HEK293T (cell line): ENCODE measurements at regions not wholly inside any gene's neighbourhood (a gene's known extent, or its start where the extent isn't known, plus 50 kb on each side); places are given as distances from the start of the nearest gene placed in this dataset.

Experiments
- ARNT ChIP-seq: fragments of 450-650 bp; IDR thresholded peaks from 2 replicates; pipeline ENCODE4 v1.6.1; 2017; ENCODE audit warnings: mild to moderate bottlenecking
- BHLHE40 ChIP-seq: fragments of 450-650 bp; IDR thresholded peaks from 2 replicates; pipeline ENCODE4 v1.6.1; 2016; ENCODE audit warnings: mild to moderate bottlenecking, moderate library complexity, borderline replicate concordance
- CTBP1 ChIP-seq: fragments of 450-650 bp; IDR thresholded peaks from 2 replicates; pipeline ENCODE4 v1.6.1; 2016; ENCODE audit warnings: borderline replicate concordance
- ELF4 ChIP-seq: fragments of 450-650 bp; IDR thresholded peaks from 2 replicates; pipeline ENCODE4 v1.6.1; 2017; ENCODE audit warnings: antibody characterized with exemption
- FOXA1 ChIP-seq: fragments of 450-650 bp; IDR thresholded peaks from 2 replicates; pipeline ENCODE4 v1.6.1; 2016; ENCODE audit warnings: mild to moderate bottlenecking
- FOXK2 ChIP-seq: fragments of 450-650 bp; IDR thresholded peaks from 2 replicates; pipeline ENCODE4 v1.6.1; 2016; ENCODE audit warnings: mild to moderate bottlenecking
- FOXM1 ChIP-seq: fragments of 450-650 bp; IDR thresholded peaks from 2 replicates; pipeline ENCODE4 v1.6.1; 2017; ENCODE audit warnings: mild to moderate bottlenecking, borderline replicate concordance
- LEF1 ChIP-seq: fragments of 450-650 bp; IDR thresholded peaks from 2 replicates; pipeline ENCODE4 v1.6.1; 2017; ENCODE audit warnings: mild to moderate bottlenecking, borderline replicate concordance
- NFRKB ChIP-seq: fragments of 450-650 bp; IDR thresholded peaks from 2 replicates; pipeline ENCODE4 v1.6.1; 2016; ENCODE audit warnings: mild to moderate bottlenecking, moderate library complexity
- TF ChIP-seq, protein P1 (sequence below): fragments of 450-650 bp; IDR thresholded peaks from 2 replicates; pipeline ENCODE4 v1.6.1; 2016

DNA sequence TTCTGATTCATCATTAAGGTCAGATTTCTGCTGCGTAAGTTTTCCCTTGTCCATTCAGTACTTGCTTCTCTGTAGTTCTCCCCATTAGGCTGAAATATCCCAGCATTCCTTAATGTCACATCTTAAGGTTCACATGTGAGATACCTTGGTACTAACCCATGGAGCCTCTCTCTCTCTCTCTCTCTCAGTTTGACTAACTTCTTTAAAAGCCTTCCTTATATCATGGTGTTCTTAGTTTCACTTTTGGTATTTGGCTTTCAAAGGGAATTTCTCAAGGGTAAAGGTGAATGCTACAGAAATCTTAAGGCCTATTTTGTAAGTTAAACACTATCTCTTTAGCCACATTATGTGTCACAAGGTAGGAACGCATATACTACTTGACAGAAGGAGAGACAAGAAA lies 427.3 kb upstream of the ZNF717 start:
- TF ChIP-seq FOXK2: no peak
- TF ChIP-seq, protein P1, sequence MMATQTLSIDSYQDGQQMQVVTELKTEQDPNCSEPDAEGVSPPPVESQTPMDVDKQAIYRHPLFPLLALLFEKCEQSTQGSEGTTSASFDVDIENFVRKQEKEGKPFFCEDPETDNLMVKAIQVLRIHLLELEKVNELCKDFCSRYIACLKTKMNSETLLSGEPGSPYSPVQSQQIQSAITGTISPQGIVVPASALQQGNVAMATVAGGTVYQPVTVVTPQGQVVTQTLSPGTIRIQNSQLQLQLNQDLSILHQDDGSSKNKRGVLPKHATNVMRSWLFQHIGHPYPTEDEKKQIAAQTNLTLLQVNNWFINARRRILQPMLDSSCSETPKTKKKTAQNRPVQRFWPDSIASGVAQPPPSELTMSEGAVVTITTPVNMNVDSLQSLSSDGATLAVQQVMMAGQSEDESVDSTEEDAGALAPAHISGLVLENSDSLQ: no peak
- TF ChIP-seq CTBP1: no peak
- TF ChIP-seq ARNT: no peak
- no peak for TF ChIP-seq ELF4
- no peak for TF ChIP-seq NFRKB
- TF ChIP-seq FOXM1: no peak
- TF ChIP-seq LEF1: no peak
- no peak for TF ChIP-seq FOXA1
- TF ChIP-seq BHLHE40: no peak
